ENCODE measurements at regions not wholly inside any gene's neighbourhood (a gene's known extent, or its start where the extent isn't known, plus 50 kb on each side); places are given as distances from the start of the nearest gene placed in this dataset.

GRCh38 chr18:14942275-14942674 is 194.3 kb downstream of the ANKRD30B start:
- TF ChIP-seq ZXDB (tag by site-specific recombination; IDR thresholded peaks at IDR 0.05) = no peak
- no peak for TF ChIP-seq ZNF174 (tag by site-specific recombination; IDR thresholded peaks at IDR 0.05)
- no peak for TF ChIP-seq GLIS1 (tag by site-specific recombination; IDR thresholded peaks at IDR 0.05)
- TF ChIP-seq ZNF792 (tag by site-specific recombination; IDR thresholded peaks at IDR 0.05) = no peak
- TF ChIP-seq ZNF701 (tag by site-specific recombination; IDR thresholded peaks at IDR 0.05) = no peak
